ENCODE measurements at regions not wholly inside any gene's neighbourhood (a gene's known extent, or its start where the extent isn't known, plus 50 kb on each side); places are given as distances from the start of the nearest gene placed in this dataset.

DNA sequence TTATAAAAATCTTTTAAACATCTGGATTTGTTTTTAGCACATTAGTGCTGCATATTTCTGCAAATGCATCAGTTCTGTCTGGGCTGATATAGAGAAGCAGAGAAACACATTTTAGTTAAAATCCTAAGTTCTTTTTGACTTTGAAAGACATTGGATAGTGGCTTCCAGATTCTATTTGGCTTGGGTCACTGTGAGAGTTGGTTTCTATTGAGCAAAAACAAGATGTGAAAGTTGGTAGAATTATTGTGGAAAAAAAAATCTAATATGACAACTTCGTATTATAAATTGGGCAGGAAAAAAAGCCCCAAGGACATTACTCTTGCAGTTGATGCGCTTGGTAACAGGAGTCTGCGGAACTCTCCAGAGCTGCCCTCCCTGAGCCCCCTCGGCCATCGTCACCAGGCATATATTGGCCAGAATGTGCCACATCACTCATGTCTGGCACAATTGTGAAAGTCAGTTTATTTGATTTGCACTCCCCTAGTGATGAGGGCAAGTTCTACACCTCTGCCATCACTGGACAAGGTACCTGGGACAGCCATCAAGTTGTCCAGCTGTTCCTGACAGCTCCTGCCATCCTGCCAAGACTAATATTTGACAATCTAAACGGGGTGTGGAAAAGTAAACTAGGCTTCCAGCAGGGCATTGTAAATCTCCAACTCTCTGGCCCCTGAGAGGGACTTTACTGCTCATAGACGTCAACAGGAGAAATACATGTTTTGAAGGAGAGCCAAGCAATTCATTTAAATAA is 334.5 kb downstream of the TENT4A start:
- no peak for DNase-seq (ENCODE audit: low read depth)
- no peak overlapping the region for H3K4me3 ChIP-seq (ENCODE audit: control insufficient read depth, low read depth, low read length)
- no peak for TF ChIP-seq CTCF (IDR thresholded peaks at IDR 0.05; ENCODE audit: control insufficient read depth, insufficient read depth, low read depth, low read length, missing control alignments)

DNA sequence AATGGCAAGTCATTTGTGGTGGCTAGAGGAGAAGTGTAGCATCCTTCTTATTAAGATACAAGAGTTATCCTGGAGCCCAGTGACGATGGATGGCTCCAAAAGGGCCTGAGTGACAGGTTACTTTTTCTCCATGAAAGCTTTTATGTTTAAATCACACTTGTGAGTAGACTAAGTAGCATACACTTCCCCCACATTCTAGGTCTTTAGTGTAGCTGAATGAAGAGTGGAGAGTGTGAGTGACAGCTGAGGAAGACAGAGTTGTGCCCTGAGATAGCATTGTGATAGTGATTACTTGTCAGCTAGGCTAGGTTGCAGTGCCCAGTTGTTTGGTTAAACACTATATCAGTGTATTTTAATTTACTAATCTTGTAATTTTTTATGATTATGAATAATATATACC is 337.8 kb downstream of the TENT4A start:
- TF ChIP-seq CTCF (IDR thresholded peaks at IDR 0.05; ENCODE audit: control insufficient read depth, insufficient read depth, low read depth, low read length, missing control alignments) = no peak
- no peak for DNase-seq (ENCODE audit: low read depth)
- no peak overlapping the region for H3K4me3 ChIP-seq (ENCODE audit: control insufficient read depth, low read depth, low read length)

- no peak for TF ChIP-seq CTCF (IDR thresholded peaks at IDR 0.05; ENCODE audit: control insufficient read depth, insufficient read depth, low read depth, low read length, missing control alignments)
- H3K4me3 ChIP-seq (ENCODE audit: control insufficient read depth, low read depth, low read length) = no peak overlapping the region
- no peak for DNase-seq (ENCODE audit: low read depth)
Measured at GRCh38 chr5:7053125-7053524, 339.9 kb downstream of the TENT4A start.

DNA sequence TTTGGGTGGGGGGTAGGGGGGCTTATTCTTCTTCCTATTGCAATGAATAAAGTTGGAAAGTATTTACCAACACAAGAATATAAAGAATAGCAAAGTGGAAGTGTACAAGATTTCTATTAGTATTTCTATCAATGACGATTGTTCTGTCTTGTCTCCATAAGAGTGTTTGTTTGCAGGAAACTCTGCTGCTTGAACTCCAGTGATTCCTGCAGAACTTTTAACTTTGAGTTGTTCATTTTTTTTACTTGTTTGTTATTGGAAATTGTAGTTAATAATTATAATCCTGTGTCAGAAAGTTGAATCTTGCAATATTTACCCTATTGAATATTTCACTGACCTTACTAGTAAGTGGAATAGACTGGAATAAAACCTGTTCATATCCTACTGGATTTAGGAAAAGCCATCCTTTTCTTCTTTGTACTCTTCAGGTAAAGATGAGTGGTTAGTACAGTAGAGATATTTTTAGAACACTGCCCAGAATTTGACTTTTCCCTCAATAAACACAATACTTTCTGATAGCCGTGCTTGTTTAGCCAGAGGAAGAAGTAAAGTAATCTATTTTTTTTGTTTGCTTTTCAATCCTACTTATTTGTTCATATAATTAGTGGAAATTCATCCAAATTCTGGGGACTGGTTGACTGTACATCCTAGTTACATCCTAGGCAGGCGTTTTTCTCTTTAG is 340.4 kb downstream of the TENT4A start:
- no peak overlapping the region for H3K4me3 ChIP-seq (ENCODE audit: control insufficient read depth, low read depth, low read length)
- no peak for DNase-seq (ENCODE audit: low read depth)
- no peak for TF ChIP-seq CTCF (IDR thresholded peaks at IDR 0.05; ENCODE audit: control insufficient read depth, insufficient read depth, low read depth, low read length, missing control alignments)

DNA sequence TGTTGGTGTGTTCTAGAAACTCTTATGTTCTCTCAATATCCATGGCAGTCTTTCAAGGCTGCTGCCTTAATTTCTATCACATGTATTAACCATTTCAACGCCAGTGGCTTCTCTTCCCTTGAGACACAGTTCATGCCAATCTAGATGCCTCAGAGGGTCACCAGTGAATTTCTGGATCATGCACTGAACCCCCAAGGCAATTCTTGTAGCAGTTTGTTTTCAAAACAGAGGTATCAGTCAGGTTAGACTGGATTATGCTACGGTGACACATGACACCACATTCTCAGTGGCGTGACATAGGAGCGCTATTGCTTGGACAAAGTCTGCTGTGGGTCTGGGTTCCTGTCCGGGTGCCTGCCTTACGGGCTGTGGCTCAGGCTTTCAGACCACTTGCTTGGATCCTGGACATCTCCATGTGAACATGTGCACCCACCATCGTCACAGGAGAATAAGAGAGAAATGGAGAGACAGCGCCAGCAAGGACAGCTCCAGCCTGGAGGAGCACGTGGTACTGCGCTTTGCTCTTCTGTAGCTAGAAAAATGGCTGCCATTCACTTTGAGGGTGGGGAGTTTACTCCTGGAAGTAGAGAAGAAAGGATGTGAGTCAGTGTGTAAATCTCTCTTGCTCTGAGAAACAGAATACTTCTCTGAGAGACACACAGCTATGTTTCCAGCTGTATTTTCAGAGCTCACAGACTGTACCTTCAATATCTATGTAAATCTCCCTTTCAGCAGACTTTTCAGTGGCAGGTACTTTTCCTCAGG is 329.3 kb upstream of the ADCY2 start:
- no peak for TF ChIP-seq CTCF (IDR thresholded peaks at IDR 0.05; ENCODE audit: control insufficient read depth, insufficient read depth, low read depth, low read length, missing control alignments)
- DNase-seq (ENCODE audit: low read depth) = no peak
- H3K4me3 ChIP-seq (ENCODE audit: control insufficient read depth, low read depth, low read length) = no peak overlapping the region

GRCh38 chr5:7068156-7068555 is 327.8 kb upstream of the ADCY2 start:
- TF ChIP-seq CTCF (IDR thresholded peaks at IDR 0.05; ENCODE audit: control insufficient read depth, insufficient read depth, low read depth, low read length, missing control alignments) = no peak
- no peak overlapping the region for H3K4me3 ChIP-seq (ENCODE audit: control insufficient read depth, low read depth, low read length)
- DNase-seq (ENCODE audit: low read depth) = no peak

All from AG09309 (cell line).